ENCODE measurements at regions not wholly inside any gene's neighbourhood (a gene's known extent, or its start where the extent isn't known, plus 50 kb on each side); places are given as distances from the start of the nearest gene placed in this dataset.

- TF ChIP-seq CTCF (IDR thresholded peaks at IDR 0.05; ENCODE audit: low read length) (no peak), EZH2 (optimal IDR thresholded peaks at IDR 0.05; ENCODE audit: low read depth, low read length) (no peak), EZH2phosphoT487 (IDR thresholded peaks at IDR 0.05; ENCODE audit: low read length) (no peak)
These were observed 522.3 kb upstream of the ST8SIA4 start for GRCh38 chr5:101425339-101425859.
